ENCODE measurements at regions not wholly inside any gene's neighbourhood (a gene's known extent, or its start where the extent isn't known, plus 50 kb on each side); places are given as distances from the start of the nearest gene placed in this dataset.

DNA sequence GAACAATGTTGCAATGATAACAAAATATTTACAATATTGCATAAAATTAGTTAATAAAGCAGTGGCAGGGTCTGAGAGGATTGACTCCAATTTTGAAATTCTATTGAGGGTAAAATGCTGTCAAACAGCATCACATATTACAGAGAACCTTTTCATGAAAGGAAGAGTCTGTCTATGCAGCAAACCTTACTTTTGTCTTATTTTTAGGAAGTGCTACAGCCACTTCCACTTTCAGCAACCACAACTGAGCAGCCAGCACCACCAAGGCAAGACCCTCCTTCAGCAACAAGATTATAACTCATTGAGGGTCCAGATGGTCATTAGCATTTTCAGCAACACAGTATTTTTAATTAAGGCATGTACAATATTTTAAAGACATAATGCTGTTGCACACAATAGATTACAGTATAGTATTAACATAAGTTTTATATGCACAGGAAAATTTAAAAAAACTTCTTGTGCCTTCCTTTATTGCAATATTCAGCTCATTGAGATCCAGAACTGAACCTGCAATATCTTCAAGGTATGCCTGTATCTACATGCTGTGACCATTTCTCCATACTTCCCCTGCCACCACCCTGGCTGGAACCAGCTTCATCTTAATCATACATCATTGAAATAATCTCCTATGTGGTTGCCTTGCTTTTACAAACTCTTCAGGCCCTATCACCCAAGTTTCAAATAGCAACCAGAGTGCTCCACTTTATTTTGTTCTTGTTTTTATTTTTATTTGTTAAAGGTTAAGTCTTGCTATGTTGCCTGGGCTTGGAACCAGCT lies 711.2 kb downstream of the KCNA4 start:
- ChIA-PET CTCF (interaction anchor here (1.1 kb wide), 1 partner anchor 12 kb away, joined by 4 read pairs; no protein-coding TSS in a partner anchor), POLR2A (no interaction called here)
- H3K4me3 ChIP-seq (ENCODE audit: low read depth, low read length), result no peak overlapping the region
- no peaks in the 10 kb centered on the region for H3K9me3 ChIP-seq (ENCODE audit: control insufficient read depth, insufficient read depth, low read depth, low read length)
- TF ChIP-seq ZNF530 (tag by site-specific recombination; IDR thresholded peaks at IDR 0.05; ENCODE audit: low read depth) (no peak), ZFHX2 (tag by site-specific recombination; conservative IDR thresholded peaks at IDR 0.05) (no peak), ZNF473 (tag by site-specific recombination; IDR thresholded peaks at IDR 0.05) (no peak), HOXD13 (CRISPR knock-in tag; IDR thresholded peaks at IDR 0.05; ENCODE audit: borderline replicate concordance) (no peak), HOXC10 (CRISPR knock-in tag; IDR thresholded peaks at IDR 0.05) (no peak)
- TF ChIP-seq, protein P1, sequence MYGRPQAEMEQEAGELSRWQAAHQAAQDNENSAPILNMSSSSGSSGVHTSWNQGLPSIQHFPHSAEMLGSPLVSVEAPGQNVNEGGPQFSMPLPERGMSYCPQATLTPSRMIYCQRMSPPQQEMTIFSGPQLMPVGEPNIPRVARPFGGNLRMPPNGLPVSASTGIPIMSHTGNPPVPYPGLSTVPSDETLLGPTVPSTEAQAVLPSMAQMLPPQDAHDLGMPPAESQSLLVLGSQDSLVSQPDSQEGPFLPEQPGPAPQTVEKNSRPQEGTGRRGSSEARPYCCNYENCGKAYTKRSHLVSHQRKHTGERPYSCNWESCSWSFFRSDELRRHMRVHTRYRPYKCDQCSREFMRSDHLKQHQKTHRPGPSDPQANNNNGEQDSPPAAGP (tag by site-specific recombination; IDR thresholded peaks at IDR 0.05), result no peak
- H3K27ac ChIP-seq (ENCODE audit: extremely low read depth, low read depth, low read length), result no peak overlapping the region
- H3K4me1 ChIP-seq (ENCODE audit: control insufficient read depth, insufficient read depth, low read length), result no peaks in the 10 kb centered on the region
- H3K36me3 ChIP-seq (ENCODE audit: control insufficient read depth in 2 of 2, insufficient read depth in 1 of 2, low read length in 2 of 2), result no peaks in the 10 kb centered on the region

DNA sequence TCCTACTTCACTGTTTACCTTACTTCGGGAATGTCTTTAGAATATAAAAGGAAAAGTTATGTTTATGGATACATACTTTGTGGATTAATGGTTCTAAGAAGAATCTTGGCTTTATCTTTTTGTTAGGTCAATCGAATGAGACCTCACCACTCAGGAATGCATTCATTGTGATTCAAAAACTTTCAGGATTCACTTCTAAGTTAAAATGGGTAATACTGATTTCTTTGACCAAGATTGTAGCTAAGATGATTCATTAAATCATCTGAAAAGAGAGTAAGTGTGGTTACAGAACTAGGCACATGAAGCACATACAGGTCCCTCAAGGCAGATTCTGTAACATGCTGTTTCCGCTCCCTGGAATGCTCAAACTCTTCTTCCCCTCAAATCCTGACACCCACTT lies 716.4 kb downstream of the KCNA4 start:
- ChIA-PET POLR2A (no interaction called here), CTCF (no interaction called here)
- Histone ChIP-seq H3K36me3 (ENCODE audit: control insufficient read depth in 2 of 2, insufficient read depth in 1 of 2, low read length in 2 of 2) (no peaks in the 10 kb centered on the region), H3K4me3 (ENCODE audit: low read depth, low read length) (no peak overlapping the region), H3K27ac (ENCODE audit: extremely low read depth, low read depth, low read length) (no peak overlapping the region), H3K4me1 (ENCODE audit: control insufficient read depth, insufficient read depth, low read length) (no peaks in the 10 kb centered on the region), H3K9me3 (ENCODE audit: control insufficient read depth, insufficient read depth, low read depth, low read length) (no peaks in the 10 kb centered on the region)
- TF ChIP-seq ZNF654 (tag by site-specific recombination; IDR thresholded peaks at IDR 0.05; ENCODE audit: low read depth) (no peak), KLF10 (tag by site-specific recombination; IDR thresholded peaks at IDR 0.05) (no peak), ZNF140 (tag by site-specific recombination; IDR thresholded peaks at IDR 0.05) (no peak)

DNA sequence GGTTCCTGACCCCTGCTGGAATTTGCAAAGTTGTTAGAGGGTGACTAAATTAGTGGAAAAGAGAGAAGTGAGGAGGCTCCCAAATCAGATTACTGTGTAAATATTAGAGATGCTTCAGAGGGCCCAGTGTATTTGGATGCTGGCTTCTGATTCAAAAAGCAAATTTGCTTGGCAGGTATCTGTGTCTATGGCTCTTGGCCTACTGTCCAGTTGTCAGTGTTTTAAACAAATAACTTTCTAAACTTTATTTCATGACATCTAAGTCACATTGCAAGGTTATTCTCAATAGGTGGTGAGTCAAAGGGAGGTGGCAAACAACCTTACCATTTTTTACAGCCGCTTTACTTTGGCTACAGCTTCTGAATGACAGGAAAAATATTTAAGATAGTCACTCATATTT lies 720.1 kb downstream of the KCNA4 start:
- no peaks in the 10 kb centered on the region for H3K9me3 ChIP-seq (ENCODE audit: control insufficient read depth, insufficient read depth, low read depth, low read length)
- POLR2A ChIA-PET, result no interaction called here
- no peak for TF ChIP-seq ZBTB17 (tag by site-specific recombination; IDR thresholded peaks at IDR 0.05)
- no peak for TF ChIP-seq BCL11A (tag by site-specific recombination; IDR thresholded peaks at IDR 0.05; ENCODE audit: low read depth)
- TF ChIP-seq ZNF214 (tag by site-specific recombination; IDR thresholded peaks at IDR 0.05; ENCODE audit: borderline replicate concordance), result no peak
- TF ChIP-seq PRDM1 (tag by site-specific recombination; IDR thresholded peaks at IDR 0.05), result no peak
- no peak for TF ChIP-seq MEIS1 (CRISPR knock-in tag; IDR thresholded peaks at IDR 0.05; ENCODE audit: borderline replicate concordance)
- no peak for TF ChIP-seq ZNF621 (tag by site-specific recombination; IDR thresholded peaks at IDR 0.05)
- TF ChIP-seq TRIM28 (IDR thresholded peaks at IDR 0.05; ENCODE audit: borderline replicate concordance, low read length), result no peak
- TF ChIP-seq ZNF132 (tag by site-specific recombination; IDR thresholded peaks at IDR 0.05; ENCODE audit: borderline replicate concordance), result no peak
- TF ChIP-seq ZNF521 (tag by site-specific recombination; IDR thresholded peaks at IDR 0.05), result no peak
- TF ChIP-seq, protein P2, sequence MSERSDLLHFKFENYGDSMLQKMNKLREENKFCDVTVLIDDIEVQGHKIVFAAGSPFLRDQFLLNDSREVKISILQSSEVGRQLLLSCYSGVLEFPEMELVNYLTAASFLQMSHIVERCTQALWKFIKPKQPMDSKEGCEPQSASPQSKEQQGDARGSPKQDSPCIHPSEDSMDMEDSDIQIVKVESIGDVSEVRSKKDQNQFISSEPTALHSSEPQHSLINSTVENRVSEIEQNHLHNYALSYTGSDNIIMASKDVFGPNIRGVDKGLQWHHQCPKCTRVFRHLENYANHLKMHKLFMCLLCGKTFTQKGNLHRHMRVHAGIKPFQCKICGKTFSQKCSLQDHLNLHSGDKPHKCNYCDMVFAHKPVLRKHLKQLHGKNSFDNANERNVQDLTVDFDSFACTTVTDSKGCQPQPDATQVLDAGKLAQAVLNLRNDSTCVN (tag by site-specific recombination; optimal IDR thresholded peaks at IDR 0.05), result no peak
- no peak for TF ChIP-seq KLF10 (tag by site-specific recombination; IDR thresholded peaks at IDR 0.05)
- no peak for TF ChIP-seq SCRT1 (tag by site-specific recombination; IDR thresholded peaks at IDR 0.05; ENCODE audit: borderline replicate concordance)
- TF ChIP-seq, protein P3, sequence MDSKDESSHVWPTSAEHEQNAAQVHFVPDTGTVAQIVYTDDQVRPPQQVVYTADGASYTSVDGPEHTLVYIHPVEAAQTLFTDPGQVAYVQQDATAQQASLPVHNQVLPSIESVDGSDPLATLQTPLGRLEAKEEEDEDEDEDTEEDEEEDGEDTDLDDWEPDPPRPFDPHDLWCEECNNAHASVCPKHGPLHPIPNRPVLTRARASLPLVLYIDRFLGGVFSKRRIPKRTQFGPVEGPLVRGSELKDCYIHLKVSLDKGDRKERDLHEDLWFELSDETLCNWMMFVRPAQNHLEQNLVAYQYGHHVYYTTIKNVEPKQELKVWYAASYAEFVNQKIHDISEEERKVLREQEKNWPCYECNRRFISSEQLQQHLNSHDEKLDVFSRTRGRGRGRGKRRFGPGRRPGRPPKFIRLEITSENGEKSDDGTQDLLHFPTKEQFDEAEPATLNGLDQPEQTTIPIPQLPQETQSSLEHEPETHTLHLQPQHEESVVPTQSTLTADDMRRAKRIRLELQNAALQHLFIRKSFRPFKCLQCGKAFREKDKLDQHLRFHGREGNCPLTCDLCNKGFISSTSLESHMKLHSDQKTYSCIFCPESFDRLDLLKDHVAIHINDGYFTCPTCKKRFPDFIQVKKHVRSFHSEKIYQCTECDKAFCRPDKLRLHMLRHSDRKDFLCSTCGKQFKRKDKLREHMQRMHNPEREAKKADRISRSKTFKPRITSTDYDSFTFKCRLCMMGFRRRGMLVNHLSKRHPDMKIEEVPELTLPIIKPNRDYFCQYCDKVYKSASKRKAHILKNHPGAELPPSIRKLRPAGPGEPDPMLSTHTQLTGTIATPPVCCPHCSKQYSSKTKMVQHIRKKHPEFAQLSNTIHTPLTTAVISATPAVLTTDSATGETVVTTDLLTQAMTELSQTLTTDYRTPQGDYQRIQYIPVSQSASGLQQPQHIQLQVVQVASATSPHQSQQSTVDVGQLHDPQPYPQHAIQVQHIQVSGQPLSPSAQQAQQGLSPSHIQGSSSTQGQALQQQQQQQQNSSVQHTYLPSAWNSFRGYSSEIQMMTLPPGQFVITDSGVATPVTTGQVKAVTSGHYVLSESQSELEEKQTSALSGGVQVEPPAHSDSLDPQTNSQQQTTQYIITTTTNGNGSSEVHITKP (tag by site-specific recombination; IDR thresholded peaks at IDR 0.05), result no peak
- TF ChIP-seq, protein P4, sequence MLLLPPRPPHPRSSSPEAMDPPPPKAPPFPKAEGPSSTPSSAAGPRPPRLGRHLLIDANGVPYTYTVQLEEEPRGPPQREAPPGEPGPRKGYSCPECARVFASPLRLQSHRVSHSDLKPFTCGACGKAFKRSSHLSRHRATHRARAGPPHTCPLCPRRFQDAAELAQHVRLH (tag by site-specific recombination; IDR thresholded peaks at IDR 0.05), result no peak
- CTCF ChIA-PET, result no interaction called here
- no peaks in the 10 kb centered on the region for H3K36me3 ChIP-seq (ENCODE audit: control insufficient read depth in 2 of 2, insufficient read depth in 1 of 2, low read length in 2 of 2)
- no peak overlapping the region for H3K27ac ChIP-seq (ENCODE audit: extremely low read depth, low read depth, low read length)
- H3K4me1 ChIP-seq (ENCODE audit: control insufficient read depth, insufficient read depth, low read length), result no peaks in the 10 kb centered on the region
- no peak overlapping the region for H3K4me3 ChIP-seq (ENCODE audit: low read depth, low read length)
